WTC11 (cell line): ENCODE measurements at regions not wholly inside any gene's neighbourhood (a gene's known extent, or its start where the extent isn't known, plus 50 kb on each side); places are given as distances from the start of the nearest gene placed in this dataset.

Experiments
- ATAC-seq: fragments of 200-7000 bp; cut with Tn5 transposase; 2 replicates; pipeline ENCODE4 v1.10.0; 2021; ENCODE audit warnings: mild to moderate bottlenecking, moderate library complexity
- CTCF ChIA-PET: fragments of 300-600 bp; sonication (Branson Sonifier 250); formaldehyde crosslinking; loops from one replicate; lab custom pipeline; 2021; ENCODE audit warnings: antibody characterized with exemption; lab: Charles Lee
- POLR2A ChIA-PET: fragments of 350-600 bp; sonication (Branson Sonifier 250); formaldehyde crosslinking; loops from one replicate; lab custom pipeline; 2021; ENCODE audit warnings: antibody characterized with exemption; lab: Charles Lee
- DNase-seq: peaks from one replicate; pipeline ENCODE4 v3.0.0; 2021; ENCODE audit warnings: low spot score
- H3K27ac Mint-ChIP-seq: 2 replicates; pipeline ENCODE4 v1.8.0; 2021; ENCODE audit warnings: mixed read lengths
- H3K27me3 Mint-ChIP-seq: 2 replicates; pipeline ENCODE4 v1.8.0; 2021; ENCODE audit warnings: low read depth, mild to moderate bottlenecking, moderate library complexity, mixed read lengths
- H3K36me3 Mint-ChIP-seq: 2 replicates; pipeline ENCODE4 v1.8.0; 2021; ENCODE audit warnings: mixed read lengths
- H3K4me1 Mint-ChIP-seq: 2 replicates; pipeline ENCODE4 v1.8.0; 2022; ENCODE audit warnings: mixed read lengths
- H3K4me3 Mint-ChIP-seq: 2 replicates; pipeline ENCODE4 v1.8.0; 2021; ENCODE audit warnings: mild to moderate bottlenecking, moderate library complexity, mixed read lengths
- H3K9me3 Mint-ChIP-seq: 2 replicates; pipeline ENCODE4 v1.8.0; 2021; ENCODE audit warnings: mixed read lengths
- JAZF1 ChIP-seq: fragments of 250-450 bp; sonication (Bioruptor Pico); IDR thresholded peaks from 2 replicates; pipeline ENCODE4 v1.9.0; 2021; ENCODE audit warnings: moderate library complexity, mild to moderate bottlenecking, inconsistent platforms
- RELA ChIP-seq: sonication (generic); formaldehyde crosslinking; IDR thresholded peaks from 2 replicates; pipeline ENCODE4 v1.8.1; 2022; ENCODE audit warnings: missing genetic modification reagents, mild to moderate bottlenecking, borderline replicate concordance
- RORB ChIP-seq: fragments of 250-450 bp; sonication (Bioruptor Pico); IDR thresholded peaks from 2 replicates; pipeline ENCODE4 v1.9.0; 2021; ENCODE audit warnings: mild to moderate bottlenecking
- SMAD3 ChIP-seq: sonication (generic); formaldehyde crosslinking; IDR thresholded peaks from 2 replicates; pipeline ENCODE4 v1.8.0; 2022; ENCODE audit warnings: missing genetic modification reagents, mild to moderate bottlenecking, borderline replicate concordance
- SOX15 ChIP-seq: fragments of 250-450 bp; sonication (Bioruptor Pico); IDR thresholded peaks from 2 replicates; pipeline ENCODE4 v1.9.0; 2021; ENCODE audit warnings: mild to moderate bottlenecking
- ZNF121 ChIP-seq: sonication (generic); formaldehyde crosslinking; IDR thresholded peaks from 2 replicates; pipeline ENCODE4 v1.8.0; 2023; ENCODE audit warnings: missing genetic modification reagents
- TF ChIP-seq, protein P1 (sequence below): sonication (generic); formaldehyde crosslinking; IDR thresholded peaks from 2 replicates; pipeline ENCODE4 v1.8.1; 2022; ENCODE audit warnings: low read depth, missing genetic modification reagents, borderline replicate concordance
- TF ChIP-seq, protein P2 (sequence below): fragments of 250-450 bp; sonication (Bioruptor Pico); IDR thresholded peaks from 2 replicates; pipeline ENCODE4 v1.9.0; 2021; ENCODE audit warnings: mild to moderate bottlenecking
- TF ChIP-seq, protein P3 (sequence below): sonication (generic); formaldehyde crosslinking; IDR thresholded peaks from 2 replicates; pipeline ENCODE4 v1.8.1; 2022; ENCODE audit warnings: missing genetic modification reagents, borderline replicate concordance
- TF ChIP-seq, protein P4 (sequence below): sonication (generic); formaldehyde crosslinking; IDR thresholded peaks from 2 replicates; pipeline ENCODE4 v1.8.0; 2023; ENCODE audit warnings: missing genetic modification reagents, mild to moderate bottlenecking, borderline replicate concordance
- TF ChIP-seq, protein P5 (sequence below): fragments of 250-450 bp; sonication (Bioruptor Pico); IDR thresholded peaks from 2 replicates; pipeline ENCODE4 v1.9.0; 2021; ENCODE audit warnings: mild to moderate bottlenecking, borderline replicate concordance
- TF ChIP-seq, protein P6 (sequence below): sonication (generic); formaldehyde crosslinking; IDR thresholded peaks from 2 replicates; pipeline ENCODE4 v1.8.1; 2023; ENCODE audit warnings: mild to moderate bottlenecking, missing genetic modification reagents, moderate library complexity
- TF ChIP-seq, protein P7 (sequence below): sonication (generic); formaldehyde crosslinking; IDR thresholded peaks from 2 replicates; pipeline ENCODE4 v1.8.0; 2023; ENCODE audit warnings: missing genetic modification reagents

DNA sequence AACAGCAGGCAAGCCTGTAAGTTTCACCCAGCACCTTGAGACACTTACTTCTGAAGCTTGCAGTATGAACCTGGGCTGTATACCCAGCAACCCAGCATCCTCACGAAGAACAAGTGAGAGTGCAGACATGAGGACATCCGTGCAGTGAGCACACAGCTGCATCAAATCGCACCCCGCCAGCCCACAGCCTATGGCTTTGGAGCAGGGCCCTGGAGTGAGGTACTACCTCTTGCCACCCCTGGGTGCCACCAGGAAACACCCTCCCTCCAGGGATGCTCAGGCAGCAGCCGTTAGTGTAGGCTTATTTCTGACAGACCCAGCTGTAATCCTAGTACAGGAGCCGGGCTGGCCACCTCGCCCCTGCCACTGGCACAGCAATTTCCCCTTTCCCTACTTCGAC is 81.4 kb downstream of the ATPSCKMT start (continued):
- TF ChIP-seq, protein P1, sequence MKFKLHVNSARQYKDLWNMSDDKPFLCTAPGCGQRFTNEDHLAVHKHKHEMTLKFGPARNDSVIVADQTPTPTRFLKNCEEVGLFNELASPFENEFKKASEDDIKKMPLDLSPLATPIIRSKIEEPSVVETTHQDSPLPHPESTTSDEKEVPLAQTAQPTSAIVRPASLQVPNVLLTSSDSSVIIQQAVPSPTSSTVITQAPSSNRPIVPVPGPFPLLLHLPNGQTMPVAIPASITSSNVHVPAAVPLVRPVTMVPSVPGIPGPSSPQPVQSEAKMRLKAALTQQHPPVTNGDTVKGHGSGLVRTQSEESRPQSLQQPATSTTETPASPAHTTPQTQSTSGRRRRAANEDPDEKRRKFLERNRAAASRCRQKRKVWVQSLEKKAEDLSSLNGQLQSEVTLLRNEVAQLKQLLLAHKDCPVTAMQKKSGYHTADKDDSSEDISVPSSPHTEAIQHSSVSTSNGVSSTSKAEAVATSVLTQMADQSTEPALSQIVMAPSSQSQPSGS (CRISPR knock-in tag) = no peak
- TF ChIP-seq, protein P2, sequence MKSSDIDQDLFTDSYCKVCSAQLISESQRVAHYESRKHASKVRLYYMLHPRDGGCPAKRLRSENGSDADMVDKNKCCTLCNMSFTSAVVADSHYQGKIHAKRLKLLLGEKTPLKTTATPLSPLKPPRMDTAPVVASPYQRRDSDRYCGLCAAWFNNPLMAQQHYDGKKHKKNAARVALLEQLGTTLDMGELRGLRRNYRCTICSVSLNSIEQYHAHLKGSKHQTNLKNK (CRISPR knock-in tag) = no peak
- TF ChIP-seq SMAD3 (CRISPR knock-in tag) = no peak
- TF ChIP-seq, protein P3, sequence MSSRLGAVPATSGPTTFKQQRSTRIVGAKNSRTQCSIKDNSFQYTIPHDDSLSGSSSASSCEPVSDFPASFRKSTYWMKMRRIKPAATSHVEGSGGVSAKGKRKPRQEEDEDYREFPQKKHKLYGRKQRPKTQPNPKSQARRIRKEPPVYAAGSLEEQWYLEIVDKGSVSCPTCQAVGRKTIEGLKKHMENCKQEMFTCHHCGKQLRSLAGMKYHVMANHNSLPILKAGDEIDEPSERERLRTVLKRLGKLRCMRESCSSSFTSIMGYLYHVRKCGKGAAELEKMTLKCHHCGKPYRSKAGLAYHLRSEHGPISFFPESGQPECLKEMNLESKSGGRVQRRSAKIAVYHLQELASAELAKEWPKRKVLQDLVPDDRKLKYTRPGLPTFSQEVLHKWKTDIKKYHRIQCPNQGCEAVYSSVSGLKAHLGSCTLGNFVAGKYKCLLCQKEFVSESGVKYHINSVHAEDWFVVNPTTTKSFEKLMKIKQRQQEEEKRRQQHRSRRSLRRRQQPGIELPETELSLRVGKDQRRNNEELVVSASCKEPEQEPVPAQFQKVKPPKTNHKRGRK (CRISPR knock-in tag) = no peak
- TF ChIP-seq, protein P4, sequence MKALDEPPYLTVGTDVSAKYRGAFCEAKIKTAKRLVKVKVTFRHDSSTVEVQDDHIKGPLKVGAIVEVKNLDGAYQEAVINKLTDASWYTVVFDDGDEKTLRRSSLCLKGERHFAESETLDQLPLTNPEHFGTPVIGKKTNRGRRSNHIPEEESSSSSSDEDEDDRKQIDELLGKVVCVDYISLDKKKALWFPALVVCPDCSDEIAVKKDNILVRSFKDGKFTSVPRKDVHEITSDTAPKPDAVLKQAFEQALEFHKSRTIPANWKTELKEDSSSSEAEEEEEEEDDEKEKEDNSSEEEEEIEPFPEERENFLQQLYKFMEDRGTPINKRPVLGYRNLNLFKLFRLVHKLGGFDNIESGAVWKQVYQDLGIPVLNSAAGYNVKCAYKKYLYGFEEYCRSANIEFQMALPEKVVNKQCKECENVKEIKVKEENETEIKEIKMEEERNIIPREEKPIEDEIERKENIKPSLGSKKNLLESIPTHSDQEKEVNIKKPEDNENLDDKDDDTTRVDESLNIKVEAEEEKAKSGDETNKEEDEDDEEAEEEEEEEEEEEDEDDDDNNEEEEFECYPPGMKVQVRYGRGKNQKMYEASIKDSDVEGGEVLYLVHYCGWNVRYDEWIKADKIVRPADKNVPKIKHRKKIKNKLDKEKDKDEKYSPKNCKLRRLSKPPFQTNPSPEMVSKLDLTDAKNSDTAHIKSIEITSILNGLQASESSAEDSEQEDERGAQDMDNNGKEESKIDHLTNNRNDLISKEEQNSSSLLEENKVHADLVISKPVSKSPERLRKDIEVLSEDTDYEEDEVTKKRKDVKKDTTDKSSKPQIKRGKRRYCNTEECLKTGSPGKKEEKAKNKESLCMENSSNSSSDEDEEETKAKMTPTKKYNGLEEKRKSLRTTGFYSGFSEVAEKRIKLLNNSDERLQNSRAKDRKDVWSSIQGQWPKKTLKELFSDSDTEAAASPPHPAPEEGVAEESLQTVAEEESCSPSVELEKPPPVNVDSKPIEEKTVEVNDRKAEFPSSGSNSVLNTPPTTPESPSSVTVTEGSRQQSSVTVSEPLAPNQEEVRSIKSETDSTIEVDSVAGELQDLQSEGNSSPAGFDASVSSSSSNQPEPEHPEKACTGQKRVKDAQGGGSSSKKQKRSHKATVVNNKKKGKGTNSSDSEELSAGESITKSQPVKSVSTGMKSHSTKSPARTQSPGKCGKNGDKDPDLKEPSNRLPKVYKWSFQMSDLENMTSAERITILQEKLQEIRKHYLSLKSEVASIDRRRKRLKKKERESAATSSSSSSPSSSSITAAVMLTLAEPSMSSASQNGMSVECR = no peak

DNA sequence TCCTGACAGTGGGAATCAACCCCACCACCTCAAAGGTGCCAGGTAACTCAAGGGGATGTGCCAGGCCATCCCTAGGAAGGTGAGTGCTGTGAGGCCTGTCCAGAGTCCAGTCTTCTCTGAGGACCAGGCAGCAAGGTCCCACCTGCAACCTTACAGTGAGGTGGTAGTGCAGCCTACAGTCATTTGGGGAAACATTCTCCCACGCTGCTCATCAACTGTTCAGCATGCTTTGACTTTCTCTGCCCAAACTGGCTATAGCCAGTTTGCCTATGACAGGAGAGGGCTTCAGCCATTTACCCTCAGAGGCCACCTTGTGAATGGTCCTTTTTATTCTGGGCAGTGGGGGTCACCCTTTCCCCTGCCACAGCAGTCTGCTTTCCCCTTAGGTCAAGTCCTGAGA is 81.9 kb downstream of the ATPSCKMT start:
- Mint-ChIP-seq H3K4me1 (no peaks in the 10 kb centered on the region), H3K27me3 (no peaks in the 10 kb centered on the region; the same call in none of the 2 replicates), H3K4me3 (no peak overlapping the region), H3K36me3 (peaks cover 33% of the 10 kb centered on the region), H3K9me3 (peaks cover 59% of the 10 kb centered on the region), H3K27ac (no peak overlapping the region)
- POLR2A ChIA-PET = no interaction called here
- DNase-seq = no peak
- CTCF ChIA-PET = no interaction called here
- ATAC-seq = no peak
- TF ChIP-seq, protein P5, sequence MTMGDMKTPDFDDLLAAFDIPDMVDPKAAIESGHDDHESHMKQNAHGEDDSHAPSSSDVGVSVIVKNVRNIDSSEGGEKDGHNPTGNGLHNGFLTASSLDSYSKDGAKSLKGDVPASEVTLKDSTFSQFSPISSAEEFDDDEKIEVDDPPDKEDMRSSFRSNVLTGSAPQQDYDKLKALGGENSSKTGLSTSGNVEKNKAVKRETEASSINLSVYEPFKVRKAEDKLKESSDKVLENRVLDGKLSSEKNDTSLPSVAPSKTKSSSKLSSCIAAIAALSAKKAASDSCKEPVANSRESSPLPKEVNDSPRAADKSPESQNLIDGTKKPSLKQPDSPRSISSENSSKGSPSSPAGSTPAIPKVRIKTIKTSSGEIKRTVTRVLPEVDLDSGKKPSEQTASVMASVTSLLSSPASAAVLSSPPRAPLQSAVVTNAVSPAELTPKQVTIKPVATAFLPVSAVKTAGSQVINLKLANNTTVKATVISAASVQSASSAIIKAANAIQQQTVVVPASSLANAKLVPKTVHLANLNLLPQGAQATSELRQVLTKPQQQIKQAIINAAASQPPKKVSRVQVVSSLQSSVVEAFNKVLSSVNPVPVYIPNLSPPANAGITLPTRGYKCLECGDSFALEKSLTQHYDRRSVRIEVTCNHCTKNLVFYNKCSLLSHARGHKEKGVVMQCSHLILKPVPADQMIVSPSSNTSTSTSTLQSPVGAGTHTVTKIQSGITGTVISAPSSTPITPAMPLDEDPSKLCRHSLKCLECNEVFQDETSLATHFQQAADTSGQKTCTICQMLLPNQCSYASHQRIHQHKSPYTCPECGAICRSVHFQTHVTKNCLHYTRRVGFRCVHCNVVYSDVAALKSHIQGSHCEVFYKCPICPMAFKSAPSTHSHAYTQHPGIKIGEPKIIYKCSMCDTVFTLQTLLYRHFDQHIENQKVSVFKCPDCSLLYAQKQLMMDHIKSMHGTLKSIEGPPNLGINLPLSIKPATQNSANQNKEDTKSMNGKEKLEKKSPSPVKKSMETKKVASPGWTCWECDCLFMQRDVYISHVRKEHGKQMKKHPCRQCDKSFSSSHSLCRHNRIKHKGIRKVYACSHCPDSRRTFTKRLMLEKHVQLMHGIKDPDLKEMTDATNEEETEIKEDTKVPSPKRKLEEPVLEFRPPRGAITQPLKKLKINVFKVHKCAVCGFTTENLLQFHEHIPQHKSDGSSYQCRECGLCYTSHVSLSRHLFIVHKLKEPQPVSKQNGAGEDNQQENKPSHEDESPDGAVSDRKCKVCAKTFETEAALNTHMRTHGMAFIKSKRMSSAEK = no peak
- TF ChIP-seq, protein P4 = no peak
- TF ChIP-seq SOX15 (CRISPR knock-in tag) (no peak), JAZF1 (no peak), RELA (CRISPR knock-in tag) (no peak), RORB (CRISPR knock-in tag) (no peak), ZNF121 (CRISPR knock-in tag) (no peak)
- TF ChIP-seq, protein P6, sequence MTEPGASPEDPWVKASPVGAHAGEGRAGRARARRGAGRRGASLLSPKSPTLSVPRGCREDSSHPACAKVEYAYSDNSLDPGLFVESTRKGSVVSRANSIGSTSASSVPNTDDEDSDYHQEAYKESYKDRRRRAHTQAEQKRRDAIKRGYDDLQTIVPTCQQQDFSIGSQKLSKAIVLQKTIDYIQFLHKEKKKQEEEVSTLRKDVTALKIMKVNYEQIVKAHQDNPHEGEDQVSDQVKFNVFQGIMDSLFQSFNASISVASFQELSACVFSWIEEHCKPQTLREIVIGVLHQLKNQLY (CRISPR knock-in tag) = no peak
- TF ChIP-seq, protein P7, sequence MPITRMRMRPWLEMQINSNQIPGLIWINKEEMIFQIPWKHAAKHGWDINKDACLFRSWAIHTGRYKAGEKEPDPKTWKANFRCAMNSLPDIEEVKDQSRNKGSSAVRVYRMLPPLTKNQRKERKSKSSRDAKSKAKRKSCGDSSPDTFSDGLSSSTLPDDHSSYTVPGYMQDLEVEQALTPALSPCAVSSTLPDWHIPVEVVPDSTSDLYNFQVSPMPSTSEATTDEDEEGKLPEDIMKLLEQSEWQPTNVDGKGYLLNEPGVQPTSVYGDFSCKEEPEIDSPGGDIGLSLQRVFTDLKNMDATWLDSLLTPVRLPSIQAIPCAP (CRISPR knock-in tag) = no peak
